ENCODE measurements at regions not wholly inside any gene's neighbourhood (a gene's known extent, or its start where the extent isn't known, plus 50 kb on each side); places are given as distances from the start of the nearest gene placed in this dataset.
"Not testable (repeated sequence)": the region's sequence is repeated elsewhere in the genome, so short reads cannot be mapped to it uniquely, and the experiment has no call there.

GRCh38 chr2:209311948-209312347 lies 111.9 kb upstream of the MAP2 start:
- DNase-seq = no peak

DNA sequence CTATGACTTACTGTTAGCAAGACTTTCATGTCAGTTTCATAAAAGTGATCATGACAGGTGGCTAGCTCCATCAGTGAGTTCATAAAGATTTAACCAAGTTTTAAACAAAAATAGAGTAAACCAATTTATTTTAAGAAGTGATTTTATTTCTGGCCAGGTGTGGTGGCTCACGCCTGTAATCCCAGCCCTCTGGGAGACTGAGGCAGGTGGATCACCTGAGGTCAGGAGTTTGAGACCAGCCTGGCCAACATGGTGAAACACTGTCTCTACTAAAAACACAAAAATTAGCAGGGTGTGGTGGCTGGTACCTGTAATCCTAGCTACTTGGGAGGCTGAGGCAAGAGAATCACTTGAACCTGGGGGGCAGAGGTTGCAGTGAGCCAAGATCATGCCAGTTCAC lies 111.4 kb upstream of the MAP2 start:
- not testable (repeated sequence) for DNase-seq

GRCh38 chr2:209314653-209315052 lies 109.2 kb upstream of the MAP2 start:
- peak; percentile 14 for DNase-seq

DNA sequence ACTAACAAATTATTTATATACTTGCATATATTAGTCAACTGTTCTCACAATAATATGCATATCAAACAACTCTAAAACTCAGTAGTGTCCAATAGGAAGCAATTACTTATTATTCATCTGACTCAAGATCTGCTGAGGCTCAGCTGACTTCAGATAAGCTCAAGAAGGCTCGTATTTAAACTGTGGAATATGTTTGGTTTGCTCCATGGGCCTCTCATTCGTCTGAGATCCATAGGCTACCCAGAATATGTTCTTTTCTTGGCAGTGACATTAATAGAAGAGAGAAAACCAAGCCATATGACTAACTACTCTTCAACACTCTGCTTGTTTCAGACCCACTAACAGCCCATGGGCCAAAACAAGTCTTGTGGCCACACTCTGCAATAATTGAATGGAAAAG lies 107.7 kb upstream of the MAP2 start:
- no peak for DNase-seq

GRCh38 chr2:209321076-209321475 lies 102.8 kb upstream of the MAP2 start:
- DNase-seq = no peak

GRCh38 chr2:209321581-209321980 lies 102.3 kb upstream of the MAP2 start:
- DNase-seq = no peak

DNA sequence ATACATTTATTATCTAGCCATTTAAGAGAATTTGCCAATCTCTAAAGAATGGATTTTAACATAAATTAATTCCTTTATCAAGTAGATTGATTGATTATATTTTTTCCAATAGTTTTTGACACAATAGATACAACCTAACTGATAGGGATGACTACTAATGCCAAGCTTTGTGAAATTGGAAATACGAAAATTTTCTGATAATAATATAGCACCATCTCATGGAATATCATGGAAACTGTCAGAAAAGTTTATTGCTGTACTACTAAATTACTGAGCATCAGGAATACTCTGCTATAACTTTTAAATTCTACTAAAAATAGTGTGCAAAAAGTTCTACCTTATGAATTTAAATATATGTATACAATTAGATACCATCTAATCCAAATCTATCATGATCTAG lies 101.8 kb upstream of the MAP2 start:
- no peak for DNase-seq

DNA sequence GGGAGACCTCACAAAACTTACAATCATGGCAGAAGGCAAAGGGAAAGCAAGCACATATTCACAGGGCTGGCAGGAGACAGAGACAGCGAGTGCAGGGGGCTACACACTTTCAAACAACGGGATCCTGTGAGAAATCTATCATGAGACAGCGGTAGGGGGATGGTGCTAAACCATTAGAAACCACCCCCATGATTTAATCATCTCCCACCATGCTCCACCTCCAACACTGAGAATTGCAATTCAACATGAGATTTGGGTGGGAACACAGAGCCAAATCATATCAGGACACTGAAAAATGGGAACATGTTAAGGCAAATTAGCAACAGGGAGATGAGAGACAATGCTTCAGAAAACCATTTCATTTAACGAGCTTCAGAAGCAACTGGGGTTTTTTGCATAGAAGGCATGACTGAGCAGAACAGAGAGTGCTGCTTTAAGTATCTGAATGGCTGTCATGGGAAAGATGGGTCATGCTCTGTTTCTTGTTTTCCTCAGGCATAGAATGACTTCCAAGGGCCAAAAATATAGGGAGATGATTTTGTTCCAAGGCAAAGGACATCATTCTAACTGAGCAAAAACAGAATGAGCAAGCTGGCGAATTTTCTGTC lies 100.8 kb upstream of the MAP2 start:
- DNase-seq = no peak

DNA sequence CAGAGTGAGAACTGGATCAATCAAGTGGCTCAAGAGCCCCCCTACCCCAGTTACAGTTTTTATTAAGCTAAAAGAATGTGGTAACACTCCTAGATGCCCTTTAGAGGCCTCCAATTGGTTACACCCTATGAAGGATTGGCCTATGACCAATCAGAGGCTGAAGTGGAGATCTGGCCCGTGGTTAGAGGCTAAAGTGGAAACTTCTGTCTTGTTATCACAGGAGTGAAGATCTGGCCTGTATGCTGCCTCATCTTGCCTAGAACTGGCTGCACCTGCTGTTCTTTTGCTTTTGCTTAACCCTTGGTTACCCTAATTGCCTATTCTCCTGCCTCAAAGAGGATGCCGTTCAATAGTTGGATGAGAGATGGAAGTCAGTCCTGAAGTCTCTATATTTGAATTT lies 100.1 kb upstream of the MAP2 start:
- DNase-seq = no peak

DNA sequence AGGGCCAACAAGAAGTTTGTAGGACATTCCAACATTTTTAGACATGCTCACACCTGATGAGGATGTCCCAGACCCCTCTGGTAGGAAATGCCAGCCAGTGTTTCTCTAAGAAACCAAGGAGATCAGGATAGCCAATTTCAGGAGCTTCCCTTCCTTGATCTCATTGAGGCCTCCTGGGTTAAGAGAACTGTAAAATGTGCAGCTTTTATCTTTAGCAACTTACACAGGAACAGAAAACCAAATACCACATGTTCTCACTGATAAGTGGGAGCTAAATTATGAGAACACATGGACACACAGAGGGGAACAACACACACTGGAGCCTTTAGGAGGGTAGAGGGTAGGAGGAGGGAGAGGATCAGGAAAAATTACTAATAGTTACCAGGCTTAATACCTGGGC lies 99.6 kb upstream of the MAP2 start:
- no peak for DNase-seq

GRCh38 chr2:209331291-209331844 lies 92.5 kb upstream of the MAP2 start:
- DNase-seq = peak; percentile 66

DNA sequence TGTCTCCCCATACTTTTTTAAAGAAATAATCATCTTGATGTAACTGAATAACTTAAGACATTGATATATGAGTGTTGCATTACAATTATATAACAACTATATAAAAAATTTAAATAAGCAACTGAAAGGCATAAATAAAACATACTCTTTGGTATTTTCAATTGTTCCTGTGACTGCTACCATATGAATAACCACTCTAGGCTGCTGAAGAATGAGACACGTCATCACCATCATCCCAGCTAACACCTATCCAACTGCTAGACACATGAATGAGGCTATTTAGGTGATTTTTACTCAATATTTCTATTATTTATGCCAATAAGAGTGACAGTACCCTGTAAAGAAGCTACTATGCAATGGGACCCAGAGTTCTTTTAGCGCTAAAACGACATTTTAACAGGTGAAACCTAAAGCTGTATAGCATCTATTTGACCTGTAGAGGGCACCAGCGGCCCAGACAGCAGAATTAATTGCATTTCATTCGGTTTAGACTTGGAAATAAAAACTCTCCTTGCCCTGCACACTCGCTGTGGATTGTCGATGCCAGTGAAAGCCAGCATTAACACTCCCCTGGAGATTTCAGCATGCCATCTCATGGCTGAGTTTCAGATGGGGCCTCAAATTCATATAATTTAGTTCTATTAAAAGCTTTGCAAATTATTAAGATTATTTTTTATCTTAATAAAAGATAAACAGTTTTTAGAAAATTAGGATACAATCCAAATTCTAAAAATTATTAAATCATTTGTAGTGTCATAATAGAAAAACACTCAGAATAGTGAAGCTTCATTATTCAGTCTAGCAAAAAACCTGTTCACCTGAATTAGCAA lies 89.4 kb upstream of the MAP2 start:
- peak; percentile 79 for DNase-seq

GRCh38 chr2:209340522-209340921 lies 83.3 kb upstream of the MAP2 start:
- DNase-seq = no peak

GRCh38 chr2:209344349-209344748 lies 79.5 kb upstream of the MAP2 start:
- DNase-seq = no peak

- DNase-seq = no peak
Measured at GRCh38 chr2:209348433-209348832, 75.4 kb upstream of the MAP2 start.

DNA sequence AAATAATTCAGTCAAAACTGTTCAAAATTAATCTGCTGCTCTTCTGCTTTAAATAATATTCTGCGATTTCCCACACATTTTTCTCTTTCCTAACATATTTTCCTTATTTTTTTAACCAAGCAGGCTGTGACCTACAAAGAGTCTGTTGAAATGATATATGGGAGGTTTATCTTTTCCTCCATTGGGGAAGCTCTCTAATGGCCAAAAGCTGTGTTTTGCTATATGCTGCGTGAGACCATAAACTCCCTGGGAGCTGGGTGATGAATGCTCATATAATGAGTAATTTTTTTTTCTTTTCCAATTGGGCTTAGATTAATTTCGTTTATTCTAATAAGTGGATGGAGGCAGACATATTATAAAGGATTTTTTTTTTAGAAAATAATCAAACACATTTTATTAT lies 72.2 kb upstream of the MAP2 start:
- DNase-seq = no peak

DNA sequence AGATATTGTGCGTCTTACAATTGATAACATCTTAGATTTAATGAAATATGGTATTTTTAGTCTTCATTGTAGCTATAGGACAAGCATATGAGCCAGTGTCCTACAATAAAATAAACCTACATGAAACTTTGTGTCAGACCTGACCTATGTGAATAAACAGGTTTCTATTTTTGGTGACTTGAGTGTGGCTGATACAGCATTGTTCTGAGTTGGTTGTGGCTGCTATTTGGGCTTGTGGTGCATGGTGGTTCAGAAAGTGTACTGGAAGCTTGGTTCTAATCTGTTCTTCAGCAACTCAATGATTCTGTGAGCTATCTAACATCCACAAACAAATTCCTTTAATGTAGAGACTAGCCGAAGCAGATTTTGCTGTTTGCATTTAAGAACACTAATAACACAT lies 64.9 kb upstream of the MAP2 start:
- DNase-seq = no peak

- no peak for DNase-seq
Measured at GRCh38 chr2:209367075-209367747, 56.6 kb upstream of the MAP2 start.

DNA sequence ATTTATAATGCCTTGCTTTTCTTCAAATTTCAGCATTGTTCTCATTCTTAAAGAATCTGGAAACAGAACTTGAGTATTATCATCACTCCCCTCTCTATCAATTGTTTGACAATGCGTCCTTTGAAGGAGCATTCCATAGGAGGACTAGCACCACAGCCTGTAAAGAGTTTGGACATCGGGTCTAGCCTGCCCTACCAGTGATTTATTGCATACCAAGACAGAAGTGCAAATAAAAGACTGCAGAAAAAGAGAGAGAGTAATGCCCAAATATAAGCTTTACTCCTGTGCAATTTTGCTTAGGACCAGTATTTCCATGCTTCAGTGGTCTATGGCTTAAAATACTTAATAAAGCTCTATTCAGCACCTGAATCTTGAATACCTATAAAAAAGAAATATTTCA lies 55.4 kb upstream of the MAP2 start:
- no peak for DNase-seq

- DNase-seq = peak; percentile 95
Measured at GRCh38 chr2:209368914-209369313, 54.9 kb upstream of the MAP2 start.

GRCh38 chr2:209369656-209370055 lies 54.2 kb upstream of the MAP2 start:
- DNase-seq = no peak

GRCh38 chr2:209371407-209371806 lies 52.4 kb upstream of the MAP2 start:
- DNase-seq = no peak

Data from dermis blood vessel endothelial cell (primary cell).